Medulla oblongata (tissue), 1 donor: ENCODE measurements at regions not wholly inside any gene's neighbourhood (a gene's known extent, or its start where the extent isn't known, plus 50 kb on each side); places are given as distances from the start of the nearest gene placed in this dataset.
"Not testable (repeated sequence)": the region's sequence is repeated elsewhere in the genome, so short reads cannot be mapped to it uniquely, and the experiment has no call there.

Experiments
- DNase-seq: peaks from one replicate; pipeline ENCODE4 v3.0.0-alpha.2; 2015; ENCODE audit errors: extremely low spot score

DNA sequence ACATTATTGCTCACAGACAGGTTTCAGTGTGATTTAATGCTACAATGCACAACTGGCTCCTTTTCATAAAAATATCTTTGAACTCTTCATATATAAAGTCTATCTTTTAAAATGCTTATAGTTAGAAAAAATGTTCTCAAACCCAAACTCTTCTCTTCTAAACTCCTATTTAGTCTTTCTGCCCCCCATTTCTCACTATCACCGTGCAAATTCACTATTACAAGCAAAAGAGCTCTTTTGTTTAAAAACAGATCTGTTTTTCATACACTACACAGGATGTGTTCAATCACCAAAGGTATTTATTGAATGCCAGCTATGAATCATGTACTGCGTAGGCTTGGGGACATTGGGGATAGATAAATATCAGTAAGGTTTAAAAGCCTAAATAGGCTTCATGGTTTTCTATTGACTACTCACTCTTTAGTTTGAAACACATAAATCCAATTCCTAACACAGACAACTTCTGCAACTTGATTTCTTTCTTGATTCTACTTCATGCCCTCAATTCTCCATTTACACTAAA is 692.3 kb downstream of the C12orf50 start:
- no peak for DNase-seq

DNA sequence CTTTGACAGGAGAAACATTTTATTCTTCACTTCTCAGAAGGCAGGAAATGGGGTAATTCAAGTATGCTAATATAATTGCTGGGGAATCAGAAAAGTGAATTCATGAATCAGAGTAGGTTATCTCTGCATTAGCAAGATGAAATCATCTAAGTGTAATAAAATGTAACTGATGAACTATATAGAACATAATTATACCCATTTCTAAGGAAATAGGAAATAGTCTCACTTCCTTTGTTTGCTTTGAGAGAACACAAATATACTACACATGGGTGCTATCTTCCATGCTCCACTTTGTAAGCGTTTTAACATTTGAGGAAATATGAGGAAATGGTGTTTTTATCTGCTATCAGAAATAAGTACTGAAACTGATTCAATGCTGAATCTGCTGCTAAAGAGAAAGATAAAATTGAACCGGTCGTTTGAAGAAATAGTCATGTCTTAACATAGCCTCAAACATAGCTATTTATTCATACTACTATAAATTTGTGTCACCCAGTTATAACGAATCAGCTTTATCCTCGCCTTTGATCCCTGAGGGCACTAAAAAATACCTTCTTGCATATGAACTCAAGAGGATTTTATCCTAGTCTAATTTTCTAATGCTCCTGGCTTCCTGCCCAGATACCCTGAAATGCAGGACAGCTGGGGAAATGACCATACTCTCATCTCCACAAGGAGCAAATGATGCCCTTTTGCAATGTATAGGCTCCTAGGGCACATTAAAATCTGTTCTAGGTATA is 696.0 kb downstream of the C12orf50 start:
- DNase-seq = no peak

DNA sequence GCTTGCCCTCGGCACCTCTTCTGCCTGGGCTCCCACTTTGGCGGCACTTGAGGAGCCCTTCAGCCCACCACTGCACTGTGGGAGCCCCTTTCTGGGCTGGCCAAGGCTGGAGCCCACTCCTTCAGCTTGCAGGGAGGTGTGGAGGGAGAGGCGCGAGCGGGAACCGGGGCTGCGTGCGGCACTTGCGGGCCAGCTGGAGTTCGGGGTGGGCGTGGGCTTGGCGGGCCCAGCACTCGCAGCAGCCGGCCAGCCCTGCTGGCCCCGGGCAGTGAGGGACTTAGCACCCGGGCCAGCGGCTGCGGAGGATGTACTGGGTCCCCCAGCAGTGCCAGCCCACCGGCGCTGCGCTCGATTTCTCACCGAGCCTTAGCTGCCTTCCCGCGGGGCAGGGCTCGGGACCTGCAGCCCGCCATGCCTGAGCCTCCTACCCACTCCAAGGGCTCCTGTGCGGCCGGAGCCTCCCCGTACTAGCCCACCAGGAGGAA is 699.1 kb downstream of the C12orf50 start:
- DNase-seq = not testable (repeated sequence)

DNA sequence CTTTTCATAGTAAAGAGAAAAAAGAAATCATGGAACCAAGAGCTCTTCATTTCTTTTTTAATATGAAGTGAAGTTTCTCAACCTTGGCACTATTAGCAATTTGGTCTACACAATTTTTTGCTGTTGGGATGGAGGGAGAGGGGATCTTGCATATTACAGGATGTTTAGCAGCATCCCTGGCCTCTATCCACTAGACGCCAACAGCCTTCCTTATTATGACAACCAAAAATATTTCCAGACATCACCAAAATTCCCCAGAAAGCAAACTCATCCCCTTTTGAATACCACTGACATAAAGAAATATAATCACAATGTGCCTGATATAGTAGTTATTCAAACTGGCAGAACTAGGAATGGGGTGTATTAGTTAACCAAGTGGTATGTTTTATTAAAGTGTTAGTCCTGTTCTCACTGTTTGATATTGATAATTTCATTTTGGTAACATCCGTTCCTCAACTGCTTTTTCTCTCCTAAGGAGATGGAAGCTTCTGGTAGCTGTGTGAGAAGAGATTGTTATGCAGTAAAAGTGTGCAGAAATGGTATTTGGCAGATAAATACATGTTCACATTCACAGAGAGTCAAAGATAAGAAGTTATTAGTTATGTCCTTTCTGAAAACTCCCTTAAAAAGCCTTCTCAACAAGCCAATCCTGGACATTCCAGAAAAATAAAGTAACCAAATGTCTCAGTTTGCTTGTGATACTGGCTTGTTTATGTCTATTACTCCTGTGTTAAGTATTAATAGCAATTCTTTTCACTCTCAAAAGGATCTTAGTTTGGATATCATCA is 699.9 kb downstream of the C12orf50 start:
- no peak for DNase-seq

DNA sequence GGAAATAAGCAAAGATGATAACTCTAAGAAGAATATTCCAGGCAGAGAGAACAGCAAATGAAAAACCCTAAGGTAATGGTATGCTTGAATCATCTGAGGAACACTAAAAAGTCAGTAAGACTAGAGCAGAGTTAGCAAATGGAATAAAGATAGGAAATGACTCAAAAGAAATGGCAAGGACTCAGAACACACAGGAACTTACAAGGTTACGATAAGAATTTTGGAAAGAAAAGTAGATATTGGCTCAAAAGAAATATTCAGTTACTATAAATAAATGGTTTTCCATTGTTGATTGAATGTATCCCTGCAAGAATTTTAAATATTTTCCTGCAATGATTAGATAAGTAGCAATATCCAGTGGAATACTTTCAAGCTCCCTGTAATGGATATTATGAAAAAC is 705.8 kb downstream of the C12orf50 start:
- no peak for DNase-seq

DNA sequence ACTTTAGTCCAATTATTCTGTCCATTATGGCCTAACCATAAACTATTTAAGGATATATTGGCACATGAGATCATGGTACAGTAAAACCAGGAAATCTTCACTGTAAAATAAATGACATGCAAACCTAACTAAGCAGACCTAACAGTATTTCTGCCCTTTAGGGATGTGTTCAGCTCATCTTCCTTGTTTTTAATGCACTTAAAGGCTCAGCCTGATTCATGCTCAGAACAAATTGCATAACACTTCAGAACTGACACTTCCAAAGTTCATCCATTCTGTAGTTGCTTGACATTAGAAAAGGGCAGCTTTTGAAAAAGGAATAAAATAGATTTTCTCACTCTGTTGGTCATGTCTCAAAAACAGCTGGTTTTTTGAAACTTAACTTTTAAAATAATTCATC is 708.5 kb downstream of the C12orf50 start:
- no peak for DNase-seq

DNA sequence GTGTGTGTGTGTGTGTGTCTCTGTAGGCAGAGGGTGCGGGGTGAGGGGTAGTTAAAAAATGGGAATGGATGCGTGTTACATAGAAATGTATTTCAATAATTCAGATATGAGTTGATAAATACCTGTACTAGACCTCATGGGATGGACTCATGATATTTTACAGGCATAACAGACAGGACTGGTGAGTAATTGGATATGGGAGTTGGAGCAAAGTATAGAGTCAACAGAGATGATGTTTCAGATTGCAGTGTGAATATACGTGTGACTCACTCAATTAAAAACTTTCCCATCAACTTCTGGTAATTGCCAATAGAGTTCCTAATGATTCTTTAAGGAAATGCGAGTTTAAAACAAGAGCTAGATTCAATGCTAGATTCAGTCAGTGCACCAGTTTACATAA is 711.9 kb downstream of the C12orf50 start:
- DNase-seq = no peak

DNA sequence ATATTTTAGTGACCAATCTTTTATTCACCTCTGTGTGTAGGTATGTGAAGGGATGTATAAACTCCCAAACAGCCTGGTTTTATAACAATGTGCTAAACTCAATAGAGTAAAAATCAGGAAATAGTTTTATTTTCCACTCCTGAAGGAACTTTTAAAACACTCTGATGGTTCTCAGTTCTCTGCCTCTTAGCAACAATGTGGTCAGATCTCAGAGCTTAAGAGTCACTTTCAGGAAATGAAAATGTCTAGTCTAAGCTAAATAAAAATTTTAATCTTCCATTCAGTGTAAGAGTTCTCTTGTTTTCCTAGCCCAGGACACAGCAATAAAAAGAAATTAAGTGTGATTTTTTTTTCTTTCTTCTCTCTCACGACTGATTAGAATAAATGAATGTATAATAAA is 718.0 kb downstream of the C12orf50 start:
- DNase-seq = peak; percentile 13

DNA sequence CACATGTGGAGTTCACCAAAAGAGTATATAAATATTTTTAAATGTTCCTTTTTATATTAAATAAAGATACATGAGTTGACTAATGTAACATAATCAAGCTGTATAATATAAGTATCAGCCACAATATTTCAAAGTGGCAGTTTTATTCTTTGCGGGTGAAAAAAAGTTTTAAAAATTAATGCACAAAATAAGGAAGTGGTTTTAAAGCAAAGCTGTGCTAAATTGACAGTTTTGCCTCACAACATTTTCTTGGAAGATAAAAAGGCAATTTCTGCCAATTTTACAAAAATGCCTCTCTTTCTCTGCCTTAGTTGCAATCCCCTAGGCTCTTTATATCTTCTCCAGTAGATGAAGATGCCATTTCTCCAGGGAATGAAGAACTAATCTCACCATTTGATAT is 719.1 kb downstream of the C12orf50 start:
- DNase-seq = no peak

DNA sequence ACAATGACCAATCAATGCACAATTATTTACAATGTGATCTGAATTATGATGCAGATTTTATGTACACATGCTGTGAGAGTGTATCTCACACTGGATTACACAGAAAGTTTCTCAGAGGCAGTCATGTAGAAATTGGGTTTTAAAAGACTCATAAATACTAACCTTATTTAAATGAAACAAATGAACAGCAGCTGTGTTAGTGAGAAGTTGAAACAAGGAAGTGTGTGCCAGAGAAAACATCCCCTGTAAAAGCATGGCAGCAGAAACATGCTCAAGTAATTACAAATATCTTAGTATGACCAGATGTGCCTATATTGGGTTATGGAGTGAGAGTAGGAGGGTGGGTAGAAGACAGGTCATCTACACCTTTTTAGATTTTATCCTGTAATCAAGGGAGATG is 723.7 kb downstream of the C12orf50 start:
- DNase-seq = no peak

DNA sequence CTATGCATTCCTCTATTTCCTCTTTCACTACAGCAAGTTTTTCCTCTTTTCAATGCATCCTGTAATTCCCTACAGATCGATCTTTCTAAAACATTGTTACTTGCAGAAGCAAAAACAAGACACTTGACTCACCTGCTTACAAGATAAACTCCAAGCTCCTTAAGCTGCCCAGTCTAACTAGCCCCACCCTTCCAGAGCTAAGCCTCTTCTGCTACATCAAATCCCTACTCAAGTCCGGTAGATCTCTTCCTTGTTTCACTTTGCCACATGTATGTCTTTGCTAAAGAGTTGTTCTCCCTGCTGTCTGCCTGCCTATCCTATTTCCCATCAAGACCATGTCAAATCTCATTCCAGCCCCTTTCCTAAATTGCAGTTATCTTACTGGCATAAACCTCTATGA is 724.8 kb downstream of the C12orf50 start:
- no peak for DNase-seq

DNA sequence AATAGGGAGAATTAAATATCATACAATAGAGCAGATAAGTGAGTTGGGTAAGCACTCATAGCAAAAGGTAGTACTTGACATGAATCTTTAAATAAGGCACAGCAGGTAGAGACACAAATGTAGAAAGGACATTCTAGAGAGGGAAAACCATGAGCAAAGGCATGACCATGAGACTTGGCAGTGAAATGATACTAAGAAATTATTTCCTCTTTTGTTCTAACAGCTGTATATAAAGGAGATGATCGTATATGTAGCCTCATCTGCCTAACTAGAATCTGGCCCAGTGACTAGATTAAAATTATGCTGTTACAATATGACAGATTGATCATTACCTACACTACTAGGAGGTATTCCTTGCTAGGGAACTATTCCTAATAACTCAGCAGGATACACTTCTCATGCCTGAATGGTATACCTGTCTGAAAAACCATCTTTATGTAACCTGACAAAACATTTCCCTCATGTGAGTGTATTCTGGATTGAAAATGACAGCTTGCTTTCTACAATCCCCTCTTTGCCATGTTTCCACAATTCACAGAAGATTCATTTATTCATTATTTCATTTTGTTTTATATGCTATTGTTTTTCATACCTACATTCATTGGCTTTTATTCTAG is 725.7 kb downstream of the C12orf50 start:
- DNase-seq = no peak

DNA sequence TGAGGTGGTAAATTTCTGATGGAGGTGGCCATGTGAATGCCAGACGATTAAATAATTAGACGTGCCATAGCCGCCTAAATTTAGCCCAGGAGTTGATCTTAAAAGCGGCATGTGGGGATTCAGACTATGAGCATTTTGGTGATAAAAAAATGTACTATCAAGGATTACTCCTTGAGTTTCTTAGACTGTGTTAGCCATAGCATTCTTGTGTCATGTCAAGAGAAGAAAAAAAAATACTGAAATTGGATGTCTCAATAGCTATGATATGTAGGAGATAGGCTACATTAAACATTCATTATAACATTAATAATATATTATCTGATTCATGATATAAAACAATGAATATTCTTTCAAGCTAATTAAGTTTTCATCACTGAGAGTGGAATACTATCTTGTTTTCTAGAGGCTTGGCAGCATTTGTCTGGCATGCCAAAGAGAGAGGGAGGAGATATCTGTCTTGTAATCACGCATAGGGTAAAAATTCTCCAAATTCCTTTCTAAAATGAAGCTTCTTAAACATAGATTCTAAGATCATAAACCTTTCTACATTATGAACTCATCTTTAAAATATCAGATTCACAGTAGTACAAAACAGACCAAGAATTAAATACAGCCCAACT is 727.0 kb downstream of the C12orf50 start:
- no peak for DNase-seq

DNA sequence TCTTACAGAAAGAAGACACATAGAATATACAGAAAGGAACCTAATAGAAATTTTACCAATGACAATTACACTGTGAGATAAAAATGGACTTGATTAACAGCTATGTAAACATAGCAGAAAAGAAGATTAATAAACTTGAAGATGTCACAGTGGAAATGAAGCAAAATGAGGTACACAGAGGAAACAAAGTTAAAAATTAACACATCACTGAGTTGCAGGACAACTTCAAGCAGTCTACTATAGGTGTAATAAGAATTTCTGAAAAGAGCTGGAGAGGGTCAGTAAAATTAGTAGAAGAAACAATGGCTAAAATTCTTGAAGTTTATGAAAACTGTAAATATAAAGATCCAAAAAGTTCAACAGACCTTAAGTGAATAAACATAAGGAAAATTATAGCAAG is 738.7 kb downstream of the C12orf50 start:
- no peak for DNase-seq

DNA sequence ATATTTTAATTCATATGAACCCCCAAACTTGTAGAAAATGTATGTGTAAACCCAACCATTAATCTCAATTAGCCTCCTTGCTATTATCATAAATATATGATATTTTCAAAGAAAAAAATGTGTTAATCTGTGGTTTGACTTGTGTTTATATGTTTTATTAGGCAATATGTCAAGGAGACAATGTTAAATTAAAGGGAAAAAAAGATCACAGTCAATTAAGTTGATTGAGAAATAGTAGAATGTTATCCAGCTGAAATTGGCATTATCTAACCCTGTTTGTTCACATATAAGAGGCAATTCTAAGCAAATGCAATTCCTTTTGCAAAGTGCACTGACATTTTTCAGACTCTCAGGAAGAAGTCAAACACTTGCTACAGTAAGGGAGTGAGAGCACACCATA is 745.3 kb downstream of the C12orf50 start:
- DNase-seq = no peak

DNA sequence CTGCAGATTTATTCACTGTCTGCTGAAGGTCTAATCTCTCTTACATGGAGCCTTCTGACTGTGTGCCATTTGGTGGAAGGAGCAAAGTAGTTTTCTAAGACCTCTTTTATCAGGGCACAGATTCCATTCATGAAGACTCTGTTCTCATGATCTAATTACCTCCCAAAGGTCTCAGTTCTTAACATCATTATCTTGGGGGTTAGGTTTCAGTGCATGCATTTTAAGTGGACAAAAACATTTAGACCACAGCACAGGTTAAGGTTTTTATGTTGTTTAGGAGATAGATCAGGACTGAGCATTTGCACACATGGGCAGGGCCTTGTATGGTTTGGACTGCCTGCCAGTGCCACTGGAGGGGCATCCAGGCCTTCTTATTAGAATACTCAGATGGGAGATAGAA is 746.1 kb downstream of the C12orf50 start:
- DNase-seq = no peak

DNA sequence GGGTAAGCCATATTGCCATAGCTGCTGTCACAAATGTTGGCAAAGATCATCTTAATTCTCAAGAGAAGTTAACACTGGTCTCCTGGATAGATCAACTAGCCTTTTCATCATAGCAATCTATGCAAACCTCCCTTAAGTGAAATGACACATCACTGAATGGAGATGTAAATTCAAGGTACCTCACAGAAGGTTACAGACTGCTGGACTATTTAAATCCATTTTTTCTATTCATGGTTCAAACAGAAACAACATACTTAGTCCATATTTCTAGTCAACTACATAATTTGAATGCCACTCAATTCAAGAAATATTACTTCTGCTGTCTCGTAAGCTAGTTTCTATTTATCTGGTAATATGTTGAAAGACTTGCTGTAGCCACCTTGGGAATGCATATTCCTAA is 748.3 kb downstream of the C12orf50 start:
- DNase-seq = no peak

DNA sequence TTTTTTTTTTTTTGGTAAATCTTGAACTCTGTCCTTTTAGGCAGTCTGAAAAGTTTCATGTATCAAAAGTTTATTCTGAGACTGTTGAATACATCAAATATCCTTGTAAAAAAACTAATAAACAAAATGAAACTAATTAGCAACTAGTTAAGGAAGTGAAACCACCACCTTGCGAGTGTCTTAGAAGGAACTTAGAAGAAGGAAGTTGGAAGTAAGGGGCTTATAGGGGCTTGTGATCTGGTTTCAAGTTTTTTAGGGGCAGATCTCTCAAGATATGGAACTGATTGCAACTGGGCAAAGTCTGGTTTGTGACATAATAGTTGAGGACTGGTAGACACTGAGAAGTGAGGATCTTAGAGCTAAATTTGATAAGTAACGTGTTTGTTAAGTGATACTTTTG is 748.8 kb downstream of the C12orf50 start:
- DNase-seq = peak; percentile 15

DNA sequence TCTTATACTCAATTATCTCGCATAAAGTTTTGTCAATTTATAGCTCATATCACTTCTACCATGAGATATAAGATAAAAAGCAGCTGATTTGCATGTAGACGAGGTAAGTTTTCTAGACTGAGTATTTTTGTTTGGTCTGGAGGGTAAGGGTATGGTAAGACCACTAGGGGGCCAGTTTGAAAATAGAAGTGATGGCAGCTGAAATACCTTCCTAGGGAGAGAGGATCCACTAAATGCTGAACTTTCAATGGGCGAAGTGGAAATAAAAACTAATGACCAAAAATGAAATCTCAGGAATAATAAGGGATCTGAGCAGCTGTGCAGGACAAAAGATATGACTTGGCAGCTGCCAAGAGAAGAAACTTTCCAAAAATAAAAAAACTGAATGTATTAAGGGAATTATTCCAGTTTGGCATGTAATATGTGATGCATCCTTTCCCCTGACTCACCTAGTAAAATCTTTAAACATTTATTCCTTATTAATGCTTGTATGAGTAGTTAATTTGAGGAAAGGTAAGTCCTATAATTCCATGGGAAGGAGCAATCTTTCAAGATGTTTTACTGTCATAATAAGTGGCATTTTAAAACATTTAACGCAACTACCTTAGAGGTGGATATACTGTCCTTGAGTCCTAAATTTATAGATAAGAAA is 754.5 kb downstream of the C12orf50 start:
- peak; percentile 12 for DNase-seq

DNA sequence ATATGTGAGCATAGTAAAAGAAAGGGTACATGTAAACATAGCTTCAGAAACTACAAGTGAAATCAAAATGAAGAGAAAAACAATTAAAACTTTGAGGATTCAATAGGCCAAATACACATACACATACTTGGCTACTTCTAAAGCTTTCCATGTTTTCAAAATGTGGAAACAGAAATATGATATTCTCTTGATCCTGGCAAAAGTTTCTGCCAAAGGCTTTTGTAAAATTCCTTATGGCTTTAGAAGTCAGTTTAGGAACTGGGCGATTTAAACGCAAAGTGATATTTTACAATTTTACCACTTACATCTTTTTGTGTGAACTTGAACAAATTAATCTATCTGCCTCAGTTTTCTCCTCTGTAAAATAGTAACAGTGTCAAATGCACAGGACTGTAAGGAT is 756.4 kb downstream of the C12orf50 start:
- DNase-seq = no peak

DNA sequence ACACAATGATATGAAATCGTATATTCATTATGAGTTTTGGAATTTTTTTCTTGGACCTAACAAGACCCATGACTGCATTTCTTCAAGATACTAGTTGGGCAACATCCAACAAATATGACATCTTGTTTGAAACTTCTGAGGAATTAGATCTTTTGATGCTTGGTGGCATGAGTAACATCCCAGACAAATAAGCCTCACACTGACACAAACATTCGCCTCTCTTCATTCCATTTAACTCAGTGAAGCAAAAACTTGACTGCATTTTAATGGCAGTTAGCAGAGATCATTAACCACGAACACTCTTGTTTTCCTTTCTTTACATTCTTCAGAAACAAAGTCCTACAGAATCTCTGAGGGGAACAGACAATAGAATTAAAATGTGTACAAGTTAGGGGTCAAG is 758.3 kb downstream of the C12orf50 start:
- no peak for DNase-seq

DNA sequence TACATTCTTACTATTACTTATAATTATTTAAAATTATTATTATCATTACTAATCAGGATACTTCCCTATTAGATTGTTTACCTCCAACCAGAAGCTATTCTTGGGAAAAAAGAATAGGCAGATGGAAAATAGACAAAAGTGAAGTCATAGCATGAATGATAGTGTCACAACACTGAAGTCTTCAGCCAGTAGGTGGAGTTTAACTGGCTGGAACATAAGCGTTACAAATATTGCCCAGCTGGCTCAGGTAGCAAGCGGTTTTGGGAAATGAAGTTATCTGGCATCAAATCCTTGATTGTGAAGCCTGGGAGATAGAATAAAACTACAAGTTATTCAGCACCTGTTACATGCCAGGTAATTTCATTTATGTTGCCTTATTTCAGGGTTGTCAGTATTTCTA is 762.9 kb downstream of the C12orf50 start:
- DNase-seq = no peak
